B cell (primary cell): ENCODE measurements at regions not wholly inside any gene's neighbourhood (a gene's known extent, or its start where the extent isn't known, plus 50 kb on each side); places are given as distances from the start of the nearest gene placed in this dataset.

ENCODE experiments used
- ATAC-seq: fragments of 200-7000 bp; cut with Tn5 transposase; one replicate; pipeline ENCODE4 v1.10.0; 2021; ENCODE audit warnings: low read depth, mild to moderate bottlenecking, moderate number of reproducible peaks, moderate library complexity
- CTCF ChIA-PET: fragments of 350-600 bp; sonication (Branson Sonifier 250); formaldehyde crosslinking; loops from one replicate; lab custom pipeline; 2021; ENCODE audit warnings: antibody characterized with exemption, inconsistent platforms; lab: Charles Lee
- POLR2A ChIA-PET: fragments of 350-600 bp; sonication (Branson Sonifier 250); formaldehyde crosslinking; loops from one replicate; lab custom pipeline; 2021; ENCODE audit warnings: antibody characterized with exemption; lab: Charles Lee
- DNase-seq: peaks from one replicate; pipeline ENCODE4 v3.0.0; 2013
- H2AFZ ChIP-seq: 2 replicates; pipeline ENCODE4 v1.6.1; 2012; ENCODE audit warnings: mild to moderate bottlenecking, low read depth, low read length; ENCODE audit not compliant: insufficient read depth, poor library complexity, severe bottlenecking
- H3K27ac ChIP-seq, 2 donors: 1 replicate in 1 of 2; 2 replicates in 1 of 2; pipeline ENCODE4 v1.5.1; 2012 to 2013; ENCODE audit warnings: low read length in 2 of 2, mild to moderate bottlenecking in 2 of 2, moderate library complexity in 1 of 2
- H3K27me3 ChIP-seq, 4 experiments: fragments of 200-600 bp in 1 of 4; sonication (generic) in 1 of 4; replicated peaks in 1 of 4; 1 replicate in 2 of 4; 2 replicates in 2 of 4; pipeline versions ENCODE4 v1.6.1 to v1.7.0; 2013 to 2016; ENCODE audit warnings: low read length in 3 of 4, mild to moderate bottlenecking in 2 of 4, mixed read lengths in 1 of 4, moderate library complexity in 1 of 4; ENCODE audit not compliant: insufficient read depth in 4 of 4, control insufficient read depth in 3 of 4; ENCODE audit errors: control extremely low read depth in 1 of 4
- H3K36me3 ChIP-seq, 2 experiments: replicated peaks in 1 of 2; 1 replicate in 1 of 2; 2 replicates in 1 of 2; pipeline versions ENCODE4 v1.6.1 to v1.7.1; 2013; ENCODE audit warnings: low read length in 1 of 2; ENCODE audit not compliant: insufficient read depth in 2 of 2, control insufficient read depth in 1 of 2; ENCODE audit errors: control extremely low read depth in 1 of 2, extremely low read depth in 1 of 2
- H3K4me1 ChIP-seq, 2 donors: fragments of 200-600 bp in 1 of 2; sonication (generic) in 1 of 2; 1 replicate in 1 of 2; 2 replicates in 1 of 2; pipeline versions ENCODE4 v1.5.1 to v1.6.1; 2013 to 2017; ENCODE audit warnings: low read length in 2 of 2; ENCODE audit not compliant: control insufficient read depth in 2 of 2, insufficient read depth in 2 of 2
- H3K4me2 ChIP-seq: replicated peaks from 2 replicates; pipeline ENCODE3; 2012; ENCODE audit warnings: mild to moderate bottlenecking, low read depth, low read length; ENCODE audit not compliant: poor library complexity, severe bottlenecking
- H3K4me3 ChIP-seq, 5 experiments: fragments of 200-600 bp in 1 of 5; sonication (generic) in 1 of 5; 1 replicate in 3 of 5; 2 replicates in 2 of 5; pipeline versions ENCODE4 v1.5.1 to v1.7.0; 2011 to 2016; ENCODE audit warnings: low read length in 4 of 5, mild to moderate bottlenecking in 4 of 5, low read depth in 2 of 5, control low read depth in 1 of 5, moderate library complexity in 1 of 5; ENCODE audit not compliant: insufficient read depth in 1 of 5; ENCODE audit errors: control extremely low read depth in 1 of 5, extremely low read depth in 1 of 5
- H3K79me2 ChIP-seq: fragments of 200-600 bp; sonication (generic); one replicate; pipeline ENCODE4 v1.6.0; 2016; ENCODE audit warnings: low read length; ENCODE audit not compliant: control insufficient read depth, insufficient read depth
- H3K9ac ChIP-seq: fragments of 200-600 bp; sonication (generic); 2 replicates; pipeline ENCODE4 v1.6.1; 2017; ENCODE audit warnings: mild to moderate bottlenecking, low read length, moderate library complexity
- H3K9me3 ChIP-seq, 3 donors: one replicate each; pipeline versions ENCODE4 v1.6.1 to v1.7.1; 2013; ENCODE audit warnings: low read length in 2 of 3; ENCODE audit not compliant: control insufficient read depth in 2 of 3, insufficient read depth in 1 of 3; ENCODE audit errors: control extremely low read depth in 1 of 3
- H4K20me1 ChIP-seq: 2 replicates; pipeline ENCODE4 v1.6.0; 2012; ENCODE audit warnings: mild to moderate bottlenecking, low read length; ENCODE audit not compliant: insufficient read depth, control insufficient read depth, poor library complexity, severe bottlenecking
- H3K27ac Mint-ChIP-seq: one replicate; pipeline ENCODE4 v1.8.0; 2021; ENCODE audit warnings: mixed read lengths
- H3K27me3 Mint-ChIP-seq: one replicate; pipeline ENCODE4 v1.8.0; 2021; ENCODE audit warnings: mixed read lengths
- H3K4me1 Mint-ChIP-seq: one replicate; pipeline ENCODE4 v1.8.0; 2021; ENCODE audit warnings: mixed read lengths
- H3K4me3 Mint-ChIP-seq: one replicate; pipeline ENCODE4 v1.8.0; 2021; ENCODE audit warnings: mixed read lengths
- H3K9me3 Mint-ChIP-seq: one replicate; pipeline ENCODE4 v1.8.0; 2022; ENCODE audit warnings: mixed read lengths; ENCODE audit not compliant: insufficient read depth
- EZH2 ChIP-seq: IDR thresholded peaks from 2 replicates; pipeline ENCODE4 v1.6.1; 2012; ENCODE audit warnings: borderline replicate concordance, low read depth, mild to moderate bottlenecking, moderate library complexity, low read length; ENCODE audit not compliant: insufficient read depth, poor library complexity, severe bottlenecking
- WGBS: methylation state at CpG from one replicate; pipeline ENCODE4 v1.1.5; 2013; ENCODE audit warnings: missing lambda C conversion rate; ENCODE audit not compliant: insufficient coverage; 5-methylcytosine and 5-hydroxymethylcytosine counted together
- intact Hi-C: fragments of 100-400 bp; cut with micrococcal nuclease; formaldehyde crosslinking; loops from one replicate; pipeline ENCODE4 v1.10.0; 2022
- TF ChIP-seq, protein P1 (sequence below): fragments of 200-600 bp; IDR thresholded peaks from one replicate; pipeline ENCODE4 v1.8.0; 2022; ENCODE audit warnings: antibody characterized with exemption, mild to moderate bottlenecking

- no peaks in the 10 kb centered on the region for H3K36me3 ChIP-seq
- DNase-seq, result no peak
- H3K27me3 ChIP-seq, result no peaks in the 10 kb centered on the region
- no peak overlapping the region for H3K4me2 ChIP-seq
- no peaks in the 10 kb centered on the region for H3K4me1 ChIP-seq
- H3K79me2 ChIP-seq, result no peaks in the 10 kb centered on the region
- no peak for ATAC-seq
- Mint-ChIP-seq H3K4me3 (no peak overlapping the region), H3K9me3 (no peaks in the 10 kb centered on the region), H3K27ac (no peak overlapping the region), H3K4me1 (no peaks in the 10 kb centered on the region), H3K27me3 (no peaks in the 10 kb centered on the region)
- no peak overlapping the region for H3K27ac ChIP-seq
- no peak overlapping the region for H2AFZ ChIP-seq
- H3K9me3 ChIP-seq, result peaks cover 0 to 7% (median 0%) of the 10 kb centered on the region in 3 donors
- POLR2A ChIA-PET, result no interaction called here
- intact Hi-C loops, result no loop called here
- TF ChIP-seq, protein P1, sequence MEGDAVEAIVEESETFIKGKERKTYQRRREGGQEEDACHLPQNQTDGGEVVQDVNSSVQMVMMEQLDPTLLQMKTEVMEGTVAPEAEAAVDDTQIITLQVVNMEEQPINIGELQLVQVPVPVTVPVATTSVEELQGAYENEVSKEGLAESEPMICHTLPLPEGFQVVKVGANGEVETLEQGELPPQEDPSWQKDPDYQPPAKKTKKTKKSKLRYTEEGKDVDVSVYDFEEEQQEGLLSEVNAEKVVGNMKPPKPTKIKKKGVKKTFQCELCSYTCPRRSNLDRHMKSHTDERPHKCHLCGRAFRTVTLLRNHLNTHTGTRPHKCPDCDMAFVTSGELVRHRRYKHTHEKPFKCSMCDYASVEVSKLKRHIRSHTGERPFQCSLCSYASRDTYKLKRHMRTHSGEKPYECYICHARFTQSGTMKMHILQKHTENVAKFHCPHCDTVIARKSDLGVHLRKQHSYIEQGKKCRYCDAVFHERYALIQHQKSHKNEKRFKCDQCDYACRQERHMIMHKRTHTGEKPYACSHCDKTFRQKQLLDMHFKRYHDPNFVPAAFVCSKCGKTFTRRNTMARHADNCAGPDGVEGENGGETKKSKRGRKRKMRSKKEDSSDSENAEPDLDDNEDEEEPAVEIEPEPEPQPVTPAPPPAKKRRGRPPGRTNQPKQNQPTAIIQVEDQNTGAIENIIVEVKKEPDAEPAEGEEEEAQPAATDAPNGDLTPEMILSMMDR, result no peak
- no peak for TF ChIP-seq EZH2
- no peak overlapping the region for H3K9ac ChIP-seq
- CTCF ChIA-PET, result no interaction called here
- no peaks in the 10 kb centered on the region for H4K20me1 ChIP-seq
- 82% methylated on average over 5 of the region's 5 CpGs for WGBS
- no peak overlapping the region for H3K4me3 ChIP-seq
Observed at GRCh38 chr10:130746311-130746710, 565.2 kb downstream of the TCERG1L start.

DNA sequence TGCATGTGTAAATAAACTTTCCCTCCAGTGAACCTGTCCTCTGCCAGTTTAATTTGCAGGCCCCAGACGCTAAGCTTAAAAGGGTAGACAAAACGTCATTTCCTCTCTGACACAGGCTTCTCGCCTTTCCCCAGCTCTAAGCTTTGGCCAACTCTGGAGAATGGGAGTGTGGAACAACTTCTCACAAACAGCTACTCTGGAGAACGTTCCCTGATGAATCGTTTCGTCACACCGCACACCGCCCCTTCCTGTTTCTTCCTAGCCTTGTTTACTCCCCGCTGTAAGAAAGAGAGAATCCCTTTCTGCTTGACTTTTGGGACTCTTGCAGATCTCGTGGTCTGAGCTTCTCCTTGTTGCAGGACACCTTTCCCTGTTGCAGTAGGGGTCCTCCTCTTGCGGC lies 564.2 kb downstream of the TCERG1L start:
- Mint-ChIP-seq H3K4me3 (no peak overlapping the region), H3K27ac (no peak overlapping the region), H3K27me3 (no peaks in the 10 kb centered on the region), H3K9me3 (no peaks in the 10 kb centered on the region), H3K4me1 (no peaks in the 10 kb centered on the region)
- WGBS, result 73% methylated on average over 9 of the region's 11 CpGs
- Histone ChIP-seq H3K27ac (no peak overlapping the region), H3K79me2 (no peaks in the 10 kb centered on the region), H4K20me1 (no peaks in the 10 kb centered on the region), H3K36me3 (no peaks in the 10 kb centered on the region), H3K9ac (no peak overlapping the region), H3K27me3 (no peaks in the 10 kb centered on the region), H3K4me2 (no peak overlapping the region), H3K9me3 (peaks cover 0 to 8% (median 0%) of the 10 kb centered on the region in 3 donors), H3K4me3 (no peak overlapping the region), H3K4me1 (no peaks in the 10 kb centered on the region), H2AFZ (no peak overlapping the region)
- DNase-seq (no peak), ATAC-seq (no peak)
- POLR2A ChIA-PET, result no interaction called here
- TF ChIP-seq, protein P1, result no peak
- TF ChIP-seq EZH2, result no peak
- CTCF ChIA-PET, result no interaction called here
- intact Hi-C loops, result no loop called here
